COLO668 (cell line): ENCODE measurements at regions not wholly inside any gene's neighbourhood (a gene's known extent, or its start where the extent isn't known, plus 50 kb on each side); places are given as distances from the start of the nearest gene placed in this dataset.
A peak's percentile ranks its signal among the peaks of the same experiment; 100 is the strongest.
"Not testable (repeated sequence)": the region's sequence is repeated elsewhere in the genome, so short reads cannot be mapped to it uniquely, and the experiment has no call there.

Experiments
- DNase-seq: peaks from one replicate; lab custom pipeline; 2025; ENCODE audit not compliant: unreplicated experiment; lab: John Stamatoyannopoulos, UW

- no peak for DNase-seq
These were observed 575.4 kb downstream of the NTRK3 start for GRCh38 chr15:87681104-87681503.

- DNase-seq: no peak
These were observed 576.3 kb downstream of the NTRK3 start for GRCh38 chr15:87680208-87680607.

- DNase-seq: no peak
These were observed 581.3 kb downstream of the NTRK3 start for GRCh38 chr15:87675271-87675670.

- peak; percentile 19 for DNase-seq
These were observed 583.9 kb downstream of the NTRK3 start for GRCh38 chr15:87672309-87673288.

- DNase-seq: no peak
These were observed 585.2 kb downstream of the NTRK3 start for GRCh38 chr15:87671289-87671688.

GRCh38 chr15:87669846-87670245 is 586.7 kb downstream of the NTRK3 start:
- DNase-seq: no peak

- DNase-seq: not testable (repeated sequence)
These were observed 587.6 kb downstream of the NTRK3 start for GRCh38 chr15:87668768-87669564.

- DNase-seq: no peak
These were observed 588.9 kb downstream of the NTRK3 start for GRCh38 chr15:87667643-87668042.

GRCh38 chr15:87662575-87662974 is 594.0 kb downstream of the NTRK3 start:
- DNase-seq: no peak

GRCh38 chr15:87661454-87662355 is 594.8 kb downstream of the NTRK3 start:
- no peak for DNase-seq

- no peak for DNase-seq
These were observed 596.0 kb downstream of the NTRK3 start for GRCh38 chr15:87660251-87661129.

- no peak for DNase-seq
These were observed 600.2 kb downstream of the NTRK3 start for GRCh38 chr15:87656372-87656771.

- no peak for DNase-seq
These were observed 602.9 kb downstream of the NTRK3 start for GRCh38 chr15:87653646-87654045.

GRCh38 chr15:87649175-87649574 is 607.4 kb downstream of the NTRK3 start:
- no peak for DNase-seq

GRCh38 chr15:87648278-87648677 is 608.3 kb downstream of the NTRK3 start:
- no peak for DNase-seq

- no peak for DNase-seq
These were observed 610.8 kb downstream of the NTRK3 start for GRCh38 chr15:87645723-87646122.

GRCh38 chr15:87642997-87643396 is 613.5 kb downstream of the NTRK3 start:
- DNase-seq: not testable (repeated sequence)

- no peak for DNase-seq
These were observed 617.1 kb downstream of the NTRK3 start for GRCh38 chr15:87639305-87640011.

- DNase-seq: no peak
These were observed 617.9 kb downstream of the NTRK3 start for GRCh38 chr15:87638554-87639083.
